NCI-H345 treated with DMSO at 0.1 percent for 48 hours (cell line): ENCODE measurements at regions not wholly inside any gene's neighbourhood (a gene's known extent, or its start where the extent isn't known, plus 50 kb on each side); places are given as distances from the start of the nearest gene placed in this dataset.
"Not testable (repeated sequence)": the region's sequence is repeated elsewhere in the genome, so short reads cannot be mapped to it uniquely, and the experiment has no call there.

Source experiments
- DNase-seq: peaks from one replicate; lab custom pipeline; 2025; ENCODE audit not compliant: unreplicated experiment; lab: John Stamatoyannopoulos, UW

DNA sequence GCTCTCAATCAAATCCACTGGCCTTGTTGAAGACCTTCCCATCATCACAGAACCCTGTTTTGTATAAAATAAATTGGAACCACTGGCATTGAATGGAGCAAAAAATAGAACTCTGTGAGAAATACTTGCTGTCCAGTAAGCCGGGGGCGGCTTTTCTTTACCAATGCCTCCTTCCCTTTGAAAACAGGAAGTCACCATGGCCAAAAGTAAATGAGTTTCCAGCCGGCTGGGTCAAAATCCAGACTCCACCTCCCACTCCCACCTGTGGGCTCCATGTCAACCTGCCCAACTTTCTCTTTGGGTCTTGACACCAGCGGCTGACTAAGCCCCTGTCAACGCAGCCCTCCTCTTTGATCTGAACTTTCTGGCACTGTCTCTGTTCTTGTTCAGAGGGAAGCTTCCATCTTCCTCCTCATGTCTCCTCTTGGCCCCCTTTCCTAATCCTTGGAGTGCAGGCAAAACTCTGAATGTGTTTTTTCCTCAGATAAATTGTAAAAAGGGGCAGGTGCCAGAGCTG is 95.2 kb downstream of the TFAP2C start:
- no peak for DNase-seq

- no peak for DNase-seq
Observed at GRCh38 chr20:56730003-56730402, 100.9 kb downstream of the TFAP2C start.

DNA sequence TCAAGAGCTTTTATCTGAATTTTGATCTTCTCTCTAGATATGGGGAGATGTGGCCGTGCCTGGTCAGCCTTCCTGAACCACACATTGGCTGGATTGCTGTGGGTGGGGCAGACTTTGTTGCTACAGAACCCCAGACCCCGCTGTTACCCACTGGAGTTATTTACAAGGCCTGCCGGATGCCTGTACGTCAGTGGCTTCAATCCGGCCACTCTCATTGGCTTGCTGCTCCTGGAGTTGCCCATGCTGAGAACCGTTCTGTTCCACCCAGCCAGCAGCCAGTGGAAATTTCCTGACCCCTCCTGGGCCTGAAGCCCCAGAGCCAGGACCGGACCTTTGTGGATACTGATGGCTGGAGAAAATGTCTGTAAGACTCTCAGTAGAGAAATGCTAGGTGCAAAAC is 101.9 kb downstream of the TFAP2C start:
- no peak for DNase-seq

GRCh38 chr20:56731476-56731875 is 102.4 kb downstream of the TFAP2C start:
- DNase-seq, result no peak

- no peak for DNase-seq
Observed at GRCh38 chr20:56733967-56734366, 104.9 kb downstream of the TFAP2C start.

GRCh38 chr20:56735084-56735642 is 106.1 kb downstream of the TFAP2C start:
- DNase-seq, result peak; percentile 48

GRCh38 chr20:56736285-56736857 is 107.3 kb downstream of the TFAP2C start:
- DNase-seq, result no peak

DNA sequence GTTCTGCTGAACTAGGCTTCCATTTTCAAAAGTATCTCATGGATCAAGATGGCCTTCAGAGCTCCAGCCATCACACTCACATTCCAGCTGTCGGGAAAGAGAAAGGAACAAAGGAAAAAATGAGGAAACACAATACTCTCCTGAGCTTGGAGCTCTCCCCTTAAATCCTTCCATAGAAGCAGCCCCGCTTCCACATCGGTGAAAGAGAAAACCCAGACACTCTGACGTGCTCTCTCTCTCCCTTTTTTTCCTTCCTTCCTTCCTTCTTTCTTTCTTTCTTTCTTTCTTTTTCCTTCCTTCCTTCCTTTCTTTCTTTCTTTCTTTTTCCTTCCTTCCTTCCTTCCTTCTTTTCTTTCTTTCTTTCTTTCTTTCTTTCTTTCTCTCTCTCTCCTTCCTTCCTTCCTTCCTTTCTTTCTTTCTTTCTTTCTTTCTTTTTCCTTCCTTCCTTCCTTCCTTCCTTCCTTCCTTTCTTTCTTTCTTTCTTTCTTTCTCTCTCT is 115.3 kb downstream of the TFAP2C start:
- DNase-seq, result not testable (repeated sequence)

- DNase-seq, result no peak
Observed at GRCh38 chr20:56748476-56749377, 119.6 kb downstream of the TFAP2C start.

- DNase-seq, result no peak
Observed at GRCh38 chr20:56750430-56750829, 121.3 kb downstream of the TFAP2C start.

GRCh38 chr20:56752274-56752673 is 123.2 kb downstream of the TFAP2C start:
- DNase-seq, result no peak

DNA sequence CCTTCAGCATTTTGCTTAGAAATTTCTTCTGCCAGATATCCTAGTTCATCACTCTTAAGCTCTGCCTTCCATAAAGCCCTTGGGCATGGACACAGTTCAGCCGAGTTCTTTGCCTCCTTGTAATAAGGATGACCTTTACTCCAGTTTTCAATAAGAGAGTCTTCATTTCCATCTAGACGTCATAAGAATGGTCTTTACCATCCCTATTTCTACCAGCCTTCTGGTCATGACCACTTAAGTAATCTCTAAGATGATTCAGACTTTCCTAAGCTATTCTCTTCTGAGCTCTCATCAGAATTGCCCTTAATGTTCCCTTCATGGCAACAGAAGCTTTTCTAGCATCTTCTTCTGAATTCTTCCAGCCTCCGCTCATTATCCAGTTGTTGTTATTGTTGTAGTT is 126.1 kb downstream of the TFAP2C start:
- DNase-seq, result no peak

DNA sequence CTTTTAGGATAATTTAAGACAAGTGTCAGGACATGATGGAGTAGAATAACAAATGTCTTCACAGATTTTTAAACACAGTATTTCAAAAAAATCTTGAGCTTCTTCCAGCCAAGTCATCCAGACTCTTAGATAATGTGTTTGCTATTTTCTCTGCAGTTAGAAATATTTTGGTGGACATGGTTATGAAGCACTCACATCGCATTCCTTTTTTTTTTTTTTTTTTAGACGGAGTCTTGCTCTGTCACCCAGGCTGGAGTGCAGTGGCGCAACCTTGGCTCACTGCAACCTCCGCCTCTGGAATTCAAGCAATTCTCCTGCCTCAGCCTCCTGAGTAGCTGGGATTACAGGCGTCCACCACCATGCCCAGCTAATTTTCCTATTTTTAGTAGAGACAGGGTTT is 127.6 kb downstream of the TFAP2C start:
- not testable (repeated sequence) for DNase-seq

DNA sequence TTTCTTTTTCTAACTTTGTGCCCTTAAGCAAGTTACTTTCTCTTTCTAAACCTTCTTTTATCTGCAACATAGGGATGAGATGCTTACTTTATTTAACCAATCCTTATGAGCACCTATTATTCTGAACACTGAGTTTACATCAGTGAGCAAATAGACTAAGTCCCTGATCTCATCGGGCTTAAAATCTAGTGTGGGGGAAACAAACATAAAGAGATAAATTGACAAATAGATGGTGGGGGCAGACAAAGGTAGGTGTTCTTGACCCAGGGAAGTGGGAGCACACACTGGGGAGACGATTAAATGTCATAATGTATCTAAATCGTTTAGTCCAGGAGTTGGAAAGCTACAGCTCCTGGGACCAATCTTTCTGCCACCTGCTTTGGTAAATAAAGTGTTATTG is 129.6 kb downstream of the TFAP2C start:
- DNase-seq, result peak; percentile 47

DNA sequence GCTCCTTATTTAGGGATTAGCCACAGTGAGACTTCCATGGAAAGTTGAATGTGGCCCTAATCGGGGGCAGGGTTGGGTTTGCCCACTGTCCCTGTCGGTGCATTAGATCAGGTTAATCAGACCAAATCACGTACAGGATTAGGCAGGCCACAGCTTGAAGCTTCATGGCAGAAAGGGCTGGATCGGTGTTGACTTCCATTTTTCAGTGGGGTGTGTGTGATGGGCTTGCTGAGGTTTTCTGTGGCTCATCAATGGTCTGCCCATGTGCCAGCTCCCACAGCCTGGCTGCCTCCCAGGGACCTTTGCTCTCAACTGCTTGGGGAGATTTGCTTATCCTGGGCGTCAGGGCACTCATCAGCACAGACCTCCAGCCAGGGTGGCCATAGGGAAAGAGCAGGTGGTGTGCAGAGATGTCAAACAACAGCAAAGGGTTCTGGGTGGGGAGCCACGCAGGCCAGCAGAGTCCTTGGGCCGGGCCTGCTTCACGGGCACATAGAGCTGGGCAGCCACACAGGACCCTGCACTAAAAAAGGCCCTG is 130.7 kb downstream of the TFAP2C start:
- DNase-seq, result no peak

DNA sequence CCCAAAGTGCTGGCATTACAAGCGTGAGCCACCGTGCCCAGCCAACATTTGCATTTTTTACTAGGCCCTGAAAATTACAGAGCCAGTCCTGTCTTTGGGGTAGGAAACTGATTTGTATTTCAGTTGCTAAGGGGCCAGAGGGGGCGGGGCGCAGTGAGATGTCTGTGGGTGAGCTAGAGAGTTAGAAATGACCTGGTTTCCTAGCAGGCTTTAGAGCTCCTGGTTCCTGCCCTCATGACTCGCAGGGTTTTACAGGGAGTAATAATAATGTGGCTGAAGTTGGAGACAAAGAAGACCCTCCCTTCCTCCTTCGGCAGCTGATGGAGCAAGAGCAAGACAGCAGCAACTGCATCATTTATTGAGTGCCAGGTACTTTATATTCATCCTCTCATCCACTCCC is 131.5 kb downstream of the TFAP2C start:
- no peak for DNase-seq

DNA sequence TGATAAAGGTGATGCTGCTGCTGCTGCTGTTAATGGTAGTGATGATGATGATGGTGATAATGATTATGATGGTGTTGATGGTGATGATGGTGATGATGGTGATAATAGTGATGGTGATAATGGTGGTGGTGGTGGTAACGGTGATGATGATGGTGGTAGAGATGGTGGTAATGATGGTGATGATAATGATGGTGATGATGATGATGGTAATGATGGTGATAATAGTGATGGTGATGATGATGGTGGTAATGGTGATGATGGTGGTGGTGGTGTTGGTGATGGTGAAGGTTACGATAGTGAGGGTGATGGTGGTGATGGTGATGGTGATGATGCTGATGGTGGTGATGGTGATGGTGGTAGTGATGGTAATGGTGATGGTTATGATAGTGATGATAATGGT is 132.3 kb downstream of the TFAP2C start:
- no peak for DNase-seq

DNA sequence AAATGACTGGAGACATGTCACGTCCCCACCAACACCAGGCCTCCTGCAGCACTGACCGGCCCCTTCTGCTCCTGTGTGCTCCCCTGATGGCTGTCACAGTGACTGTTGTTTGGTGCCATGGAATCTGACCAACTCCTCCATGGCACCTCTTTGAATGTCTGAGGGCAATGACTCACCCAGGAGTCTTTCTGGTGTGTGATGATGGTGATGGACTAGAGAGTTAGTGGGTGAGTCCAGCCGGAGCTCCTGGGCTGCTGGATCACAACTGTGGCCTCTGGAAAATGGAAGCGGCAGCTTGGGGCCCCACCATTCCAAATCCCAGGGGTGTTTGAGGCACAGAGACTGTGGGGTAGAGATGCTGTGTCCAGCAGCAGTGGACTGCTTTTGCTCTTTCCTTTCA is 133.3 kb downstream of the TFAP2C start:
- no peak for DNase-seq

DNA sequence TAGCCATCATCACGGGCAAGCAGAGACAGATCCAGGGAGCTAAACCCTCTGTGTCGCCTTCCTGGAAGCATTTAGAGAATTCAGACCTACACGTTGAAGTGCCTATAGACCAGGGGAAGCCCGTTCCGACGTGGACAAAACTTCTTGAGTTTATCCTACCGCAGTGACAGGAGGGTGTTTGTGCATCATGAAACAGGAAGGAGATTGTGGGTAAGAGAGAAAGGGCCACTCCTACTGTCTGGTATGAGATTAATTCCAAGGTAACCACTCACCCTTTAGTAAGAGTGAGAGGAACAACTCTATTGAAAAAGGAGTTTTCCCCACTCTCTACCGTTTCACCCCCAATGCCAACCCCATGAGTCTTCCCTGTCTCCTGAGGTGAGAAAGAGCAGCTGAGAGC is 133.7 kb downstream of the TFAP2C start:
- no peak for DNase-seq

DNA sequence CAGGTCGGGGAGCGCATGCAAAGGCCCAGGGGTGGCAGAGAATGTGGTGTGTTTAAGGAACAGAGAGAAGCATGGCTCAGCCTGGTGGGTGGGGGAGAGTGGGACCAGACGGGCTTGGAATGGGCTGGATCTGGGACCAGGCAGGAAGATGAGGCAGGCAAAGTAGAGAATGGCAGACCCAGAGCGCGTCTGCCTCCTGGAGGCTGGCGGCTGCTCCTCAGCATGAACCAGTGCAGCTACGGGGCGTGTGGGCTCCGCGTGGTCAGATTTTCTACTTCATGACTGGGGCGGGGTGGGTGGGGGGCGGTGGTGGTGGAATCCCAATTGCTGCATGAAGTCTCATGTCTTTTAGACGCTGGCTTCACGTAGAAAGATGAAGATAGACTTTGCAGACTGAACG is 135.6 kb downstream of the TFAP2C start:
- no peak for DNase-seq

DNA sequence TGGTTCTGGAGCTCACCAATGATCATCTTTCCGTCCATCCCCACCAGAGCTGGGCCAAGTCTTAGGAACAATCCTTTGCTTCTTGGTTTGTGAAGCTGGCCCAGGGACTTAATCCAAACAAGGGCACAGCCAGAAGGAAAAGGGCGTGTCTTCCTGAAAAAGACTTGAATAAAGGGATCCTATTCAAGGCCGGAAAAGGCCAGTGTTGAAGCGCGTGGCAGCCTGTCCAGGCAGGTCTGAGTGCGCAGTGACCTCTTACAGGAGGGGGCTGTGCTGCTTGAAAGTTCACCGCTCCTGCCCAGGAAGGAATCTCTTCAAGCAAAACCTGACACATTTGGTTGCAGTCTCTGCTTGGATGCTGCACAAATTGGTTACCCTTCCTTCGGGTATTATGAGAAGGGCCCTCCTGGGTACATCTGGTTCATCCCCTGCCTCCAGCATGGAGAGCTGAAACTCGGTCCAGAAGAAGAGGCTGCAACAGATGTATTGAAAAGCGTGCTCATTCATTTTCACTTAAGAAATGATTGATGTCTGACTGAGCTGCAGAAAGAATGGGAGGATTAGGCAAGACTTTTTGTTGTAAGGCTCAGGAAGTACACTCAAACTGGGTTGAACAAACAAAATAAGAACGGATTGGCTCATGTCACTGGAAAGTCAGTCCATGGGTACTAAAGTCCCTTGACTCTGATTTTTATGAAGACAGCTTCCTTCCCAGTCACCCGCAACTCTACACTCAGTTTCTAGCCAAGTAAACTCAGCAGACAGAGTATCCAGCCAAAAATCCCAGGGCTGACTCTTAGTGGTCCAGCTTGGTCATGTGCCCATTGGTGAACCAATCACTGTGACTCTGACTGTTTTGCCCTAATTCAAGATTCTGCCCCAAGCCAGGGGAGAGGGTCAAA is 136.3 kb downstream of the TFAP2C start:
- DNase-seq, result peak; percentile 30
